Sigmoid colon (tissue), 3 donors: ENCODE measurements at regions not wholly inside any gene's neighbourhood (a gene's known extent, or its start where the extent isn't known, plus 50 kb on each side); places are given as distances from the start of the nearest gene placed in this dataset.

Experiments used
- CTCF ChIP-seq, 4 experiments: fragments of 450-650 bp in 3 of 4; fragments of 200-600 bp in 1 of 4; IDR thresholded peaks; one replicate each; pipeline ENCODE4 v1.5.1; 2016 to 2019; ENCODE audit warnings: antibody characterized with exemption in 4 of 4, mild to moderate bottlenecking in 3 of 4, moderate library complexity in 2 of 4
- POLR2A ChIP-seq, 2 donors: fragments of 450-650 bp; IDR thresholded peaks; one replicate each; pipeline ENCODE4 v1.6.1; 2016; ENCODE audit warnings: antibody characterized with exemption in 2 of 2, mild to moderate bottlenecking in 2 of 2, moderate library complexity in 2 of 2

GRCh38 chr10:120749072-120749471, 102.1 kb upstream of the WDR11 start:
- TF ChIP-seq CTCF (IDR thresholded peaks at IDR 0.05) (no peak), POLR2A (IDR thresholded peaks at IDR 0.05) (no peak)
